ENCODE measurements at regions not wholly inside any gene's neighbourhood (a gene's known extent, or its start where the extent isn't known, plus 50 kb on each side); places are given as distances from the start of the nearest gene placed in this dataset.

- no peaks in the 10 kb centered on the region for H3K4me1 ChIP-seq (ENCODE audit: control insufficient read depth, insufficient read depth, low read length)
- H3K9me3 ChIP-seq (ENCODE audit: control insufficient read depth in 2 of 2, low read length in 2 of 2): no peaks in the 10 kb centered on the region
- H3K27me3 ChIP-seq (ENCODE audit: control insufficient read depth in 1 of 2, insufficient read depth in 2 of 2, low read length in 2 of 2): no peaks in the 10 kb centered on the region
- H3K36me3 ChIP-seq (ENCODE audit: control insufficient read depth in 2 of 2, insufficient read depth in 2 of 2, low read length in 2 of 2): no peaks in the 10 kb centered on the region
- H3K27ac ChIP-seq (ENCODE audit: low read length): no peak overlapping the region
- no peak overlapping the region for H3K4me3 ChIP-seq (ENCODE audit: low read length in 2 of 2)
- H3K9ac ChIP-seq (ENCODE audit: low read length in 2 of 2): no peak overlapping the region
Measured at GRCh38 chr10:107451047-107451446, 286.5 kb upstream of the SORCS1 start.

- no peak overlapping the region for H3K9ac ChIP-seq (ENCODE audit: low read length in 2 of 2)
- no peaks in the 10 kb centered on the region for H3K4me1 ChIP-seq (ENCODE audit: control insufficient read depth, insufficient read depth, low read length)
- no peaks in the 10 kb centered on the region for H3K36me3 ChIP-seq (ENCODE audit: control insufficient read depth in 2 of 2, insufficient read depth in 2 of 2, low read length in 2 of 2)
- no peaks in the 10 kb centered on the region for H3K9me3 ChIP-seq (ENCODE audit: control insufficient read depth in 2 of 2, low read length in 2 of 2)
- no peak overlapping the region for H3K4me3 ChIP-seq (ENCODE audit: low read length in 2 of 2)
- no peak overlapping the region for H3K27ac ChIP-seq (ENCODE audit: low read length)
- H3K27me3 ChIP-seq (ENCODE audit: control insufficient read depth in 1 of 2, insufficient read depth in 2 of 2, low read length in 2 of 2): no peaks in the 10 kb centered on the region
Measured at GRCh38 chr10:107450056-107450455, 285.6 kb upstream of the SORCS1 start.

DNA sequence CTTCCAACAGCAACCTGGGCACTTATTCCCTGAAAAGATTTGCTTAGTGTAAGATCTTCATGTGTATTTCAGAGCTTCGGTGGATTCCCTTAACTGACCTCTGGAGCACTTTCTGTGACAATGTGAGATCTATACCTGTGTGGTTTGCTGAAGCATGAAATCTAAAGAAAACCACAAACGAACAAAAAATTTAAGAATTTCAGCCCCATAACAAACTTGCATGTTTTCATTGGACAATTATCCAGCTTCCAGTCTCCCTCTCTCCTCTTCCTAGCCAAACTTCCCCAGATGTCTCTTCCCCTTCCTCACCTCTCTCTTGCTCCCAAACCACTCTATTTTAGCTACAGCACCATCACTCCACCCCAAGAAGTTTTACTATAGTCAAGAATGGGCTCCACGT is 279.9 kb upstream of the SORCS1 start:
- H3K4me3 ChIP-seq (ENCODE audit: low read length in 2 of 2): no peak overlapping the region
- no peak overlapping the region for H3K9ac ChIP-seq (ENCODE audit: low read length in 2 of 2)
- H3K27me3 ChIP-seq (ENCODE audit: control insufficient read depth in 1 of 2, insufficient read depth in 2 of 2, low read length in 2 of 2): no peaks in the 10 kb centered on the region
- H3K4me1 ChIP-seq (ENCODE audit: control insufficient read depth, insufficient read depth, low read length): no peaks in the 10 kb centered on the region
- H3K36me3 ChIP-seq (ENCODE audit: control insufficient read depth in 2 of 2, insufficient read depth in 2 of 2, low read length in 2 of 2): no peaks in the 10 kb centered on the region
- no peak overlapping the region for H3K27ac ChIP-seq (ENCODE audit: low read length)
- no peaks in the 10 kb centered on the region for H3K9me3 ChIP-seq (ENCODE audit: control insufficient read depth in 2 of 2, low read length in 2 of 2)

DNA sequence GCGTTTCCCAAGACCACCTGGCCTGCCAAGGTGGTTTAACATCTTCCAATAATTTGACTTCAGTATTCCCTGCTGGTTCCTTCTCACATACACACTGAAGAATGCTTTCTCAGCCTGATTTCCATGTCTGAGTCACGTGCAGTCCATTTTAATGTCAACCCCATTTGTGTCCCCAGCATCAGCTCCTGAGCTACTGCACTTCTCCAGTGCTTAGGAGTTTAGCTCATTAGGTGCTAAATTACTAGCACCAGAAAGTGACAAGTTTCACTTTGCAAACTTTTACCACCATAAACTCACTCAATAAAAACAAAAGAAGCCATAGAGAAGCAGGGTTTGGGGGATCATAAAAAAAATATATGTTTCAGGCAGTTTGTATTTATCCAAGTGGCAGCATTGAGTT is 279.3 kb upstream of the SORCS1 start:
- H3K4me3 ChIP-seq (ENCODE audit: low read length in 2 of 2): no peak overlapping the region
- H3K9me3 ChIP-seq (ENCODE audit: control insufficient read depth in 2 of 2, low read length in 2 of 2): no peaks in the 10 kb centered on the region
- H3K27me3 ChIP-seq (ENCODE audit: control insufficient read depth in 1 of 2, insufficient read depth in 2 of 2, low read length in 2 of 2): no peaks in the 10 kb centered on the region
- no peak overlapping the region for H3K9ac ChIP-seq (ENCODE audit: low read length in 2 of 2)
- H3K4me1 ChIP-seq (ENCODE audit: control insufficient read depth, insufficient read depth, low read length): no peaks in the 10 kb centered on the region
- H3K27ac ChIP-seq (ENCODE audit: low read length): no peak overlapping the region
- H3K36me3 ChIP-seq (ENCODE audit: control insufficient read depth in 2 of 2, insufficient read depth in 2 of 2, low read length in 2 of 2): no peaks in the 10 kb centered on the region

DNA sequence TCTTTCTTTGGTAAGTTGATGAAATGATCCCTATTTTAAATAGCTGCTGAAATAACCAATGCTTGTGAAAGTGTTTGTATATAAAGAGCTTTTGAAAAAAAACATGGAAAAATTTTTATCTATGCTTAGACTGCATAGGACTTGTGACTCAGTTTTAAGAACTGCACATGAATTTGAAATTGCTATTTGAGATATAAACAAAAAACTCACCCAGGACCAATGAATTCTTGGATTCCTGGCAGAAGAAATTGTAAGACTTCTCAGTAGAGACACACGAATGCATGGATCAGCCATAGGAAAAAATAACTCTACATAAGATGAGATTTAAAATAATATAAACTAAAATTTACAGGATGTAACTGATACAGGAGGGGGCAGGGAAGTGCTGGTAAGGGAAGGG is 278.8 kb upstream of the SORCS1 start:
- H3K9ac ChIP-seq (ENCODE audit: low read length in 2 of 2): no peak overlapping the region
- no peak overlapping the region for H3K4me3 ChIP-seq (ENCODE audit: low read length in 2 of 2)
- H3K9me3 ChIP-seq (ENCODE audit: control insufficient read depth in 2 of 2, low read length in 2 of 2): no peaks in the 10 kb centered on the region
- H3K27ac ChIP-seq (ENCODE audit: low read length): no peak overlapping the region
- no peaks in the 10 kb centered on the region for H3K36me3 ChIP-seq (ENCODE audit: control insufficient read depth in 2 of 2, insufficient read depth in 2 of 2, low read length in 2 of 2)
- H3K27me3 ChIP-seq (ENCODE audit: control insufficient read depth in 1 of 2, insufficient read depth in 2 of 2, low read length in 2 of 2): no peaks in the 10 kb centered on the region
- no peaks in the 10 kb centered on the region for H3K4me1 ChIP-seq (ENCODE audit: control insufficient read depth, insufficient read depth, low read length)

DNA sequence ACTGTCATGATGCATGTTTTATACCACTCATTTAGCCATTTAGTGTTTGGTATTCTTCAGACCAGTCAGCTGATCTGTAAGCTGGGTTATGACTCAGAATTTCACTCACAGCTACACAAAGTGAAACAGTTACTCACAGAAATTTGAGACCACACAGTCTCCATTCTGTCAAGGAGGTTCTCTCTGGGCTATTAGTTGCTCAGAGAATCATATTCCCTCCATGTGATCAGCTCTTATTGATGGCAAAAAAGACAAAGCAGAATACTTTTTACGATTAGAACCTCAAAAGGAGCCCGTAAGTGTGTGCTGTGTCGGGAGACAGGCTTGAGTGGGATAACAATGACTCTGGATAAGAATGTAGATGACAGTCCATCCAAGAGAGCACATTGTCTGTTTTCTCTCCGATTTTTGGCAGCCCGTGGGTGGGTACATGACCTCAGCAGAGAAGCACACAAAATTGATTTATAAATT is 277.6 kb upstream of the SORCS1 start:
- H3K4me1 ChIP-seq (ENCODE audit: control insufficient read depth, insufficient read depth, low read length): no peaks in the 10 kb centered on the region
- H3K27me3 ChIP-seq (ENCODE audit: control insufficient read depth in 1 of 2, insufficient read depth in 2 of 2, low read length in 2 of 2): no peaks in the 10 kb centered on the region
- no peaks in the 10 kb centered on the region for H3K9me3 ChIP-seq (ENCODE audit: control insufficient read depth in 2 of 2, low read length in 2 of 2)
- H3K27ac ChIP-seq (ENCODE audit: low read length): no peak overlapping the region
- no peak overlapping the region for H3K9ac ChIP-seq (ENCODE audit: low read length in 2 of 2)
- no peak overlapping the region for H3K4me3 ChIP-seq (ENCODE audit: low read length in 2 of 2)
- H3K36me3 ChIP-seq (ENCODE audit: control insufficient read depth in 2 of 2, insufficient read depth in 2 of 2, low read length in 2 of 2): no peaks in the 10 kb centered on the region

GRCh38 chr10:107440741-107441140 is 276.2 kb upstream of the SORCS1 start:
- Histone ChIP-seq H3K9ac (ENCODE audit: low read length in 2 of 2) (no peak overlapping the region), H3K9me3 (ENCODE audit: control insufficient read depth in 2 of 2, low read length in 2 of 2) (no peaks in the 10 kb centered on the region), H3K27ac (ENCODE audit: low read length) (no peak overlapping the region), H3K4me1 (ENCODE audit: control insufficient read depth, insufficient read depth, low read length) (no peaks in the 10 kb centered on the region), H3K27me3 (ENCODE audit: control insufficient read depth in 1 of 2, insufficient read depth in 2 of 2, low read length in 2 of 2) (no peaks in the 10 kb centered on the region), H3K36me3 (ENCODE audit: control insufficient read depth in 2 of 2, insufficient read depth in 2 of 2, low read length in 2 of 2) (no peaks in the 10 kb centered on the region), H3K4me3 (ENCODE audit: low read length in 2 of 2) (no peak overlapping the region)

GRCh38 chr10:107437921-107438320 is 273.4 kb upstream of the SORCS1 start:
- Histone ChIP-seq H3K9me3 (ENCODE audit: control insufficient read depth in 2 of 2, low read length in 2 of 2) (no peaks in the 10 kb centered on the region), H3K9ac (ENCODE audit: low read length in 2 of 2) (no peak overlapping the region), H3K4me3 (ENCODE audit: low read length in 2 of 2) (no peak overlapping the region), H3K27me3 (ENCODE audit: control insufficient read depth in 1 of 2, insufficient read depth in 2 of 2, low read length in 2 of 2) (no peaks in the 10 kb centered on the region), H3K4me1 (ENCODE audit: control insufficient read depth, insufficient read depth, low read length) (no peaks in the 10 kb centered on the region), H3K36me3 (ENCODE audit: control insufficient read depth in 2 of 2, insufficient read depth in 2 of 2, low read length in 2 of 2) (no peaks in the 10 kb centered on the region), H3K27ac (ENCODE audit: low read length) (no peak overlapping the region)

GRCh38 chr10:107436568-107436967 is 272.1 kb upstream of the SORCS1 start:
- H3K9me3 ChIP-seq (ENCODE audit: control insufficient read depth in 2 of 2, low read length in 2 of 2): no peaks in the 10 kb centered on the region

GRCh38 chr10:107434854-107435253 is 270.3 kb upstream of the SORCS1 start:
- no peaks in the 10 kb centered on the region for H3K36me3 ChIP-seq (ENCODE audit: control insufficient read depth in 2 of 2, insufficient read depth in 2 of 2, low read length in 2 of 2)
- H3K4me3 ChIP-seq (ENCODE audit: low read length in 2 of 2): no peak overlapping the region
- H3K9me3 ChIP-seq (ENCODE audit: control insufficient read depth in 2 of 2, low read length in 2 of 2): no peaks in the 10 kb centered on the region
- H3K9ac ChIP-seq (ENCODE audit: low read length in 2 of 2): no peak overlapping the region
- no peak overlapping the region for H3K27ac ChIP-seq (ENCODE audit: low read length)
- no peaks in the 10 kb centered on the region for H3K4me1 ChIP-seq (ENCODE audit: control insufficient read depth, insufficient read depth, low read length)
- no peaks in the 10 kb centered on the region for H3K27me3 ChIP-seq (ENCODE audit: control insufficient read depth in 1 of 2, insufficient read depth in 2 of 2, low read length in 2 of 2)

More at GRCh38 chr10:107436568-107436967, 272.1 kb upstream of the SORCS1 start:
- Histone ChIP-seq H3K4me3 (ENCODE audit: low read length in 2 of 2) (no peak overlapping the region), H3K27me3 (ENCODE audit: control insufficient read depth in 1 of 2, insufficient read depth in 2 of 2, low read length in 2 of 2) (no peaks in the 10 kb centered on the region), H3K4me1 (ENCODE audit: control insufficient read depth, insufficient read depth, low read length) (no peaks in the 10 kb centered on the region), H3K27ac (ENCODE audit: low read length) (no peak overlapping the region), H3K36me3 (ENCODE audit: control insufficient read depth in 2 of 2, insufficient read depth in 2 of 2, low read length in 2 of 2) (no peaks in the 10 kb centered on the region), H3K9ac (ENCODE audit: low read length in 2 of 2) (no peak overlapping the region)

DNA sequence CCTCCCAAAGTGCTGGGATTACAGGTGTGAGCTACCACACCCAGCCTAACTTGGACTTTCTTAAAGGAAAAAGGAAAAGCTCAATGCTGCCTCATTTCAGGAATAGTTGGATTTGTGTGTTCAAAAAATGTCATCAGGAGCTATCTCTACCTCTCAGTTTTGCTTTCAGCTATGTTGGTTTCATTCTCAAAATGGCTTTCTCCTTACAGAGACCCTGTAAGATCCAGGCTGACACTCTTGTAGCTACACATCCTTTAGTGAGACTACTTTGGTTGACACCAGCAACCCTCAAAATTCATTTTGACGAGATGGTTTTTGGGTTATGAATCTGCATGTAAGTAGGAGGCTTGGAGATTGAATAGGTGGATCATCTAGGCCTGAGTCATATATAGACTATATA is 269.7 kb upstream of the SORCS1 start:
- no peak overlapping the region for H3K9ac ChIP-seq (ENCODE audit: low read length in 2 of 2)
- no peaks in the 10 kb centered on the region for H3K27me3 ChIP-seq (ENCODE audit: control insufficient read depth in 1 of 2, insufficient read depth in 2 of 2, low read length in 2 of 2)
- no peak overlapping the region for H3K4me3 ChIP-seq (ENCODE audit: low read length in 2 of 2)
- no peaks in the 10 kb centered on the region for H3K9me3 ChIP-seq (ENCODE audit: control insufficient read depth in 2 of 2, low read length in 2 of 2)
- H3K4me1 ChIP-seq (ENCODE audit: control insufficient read depth, insufficient read depth, low read length): no peaks in the 10 kb centered on the region
- H3K27ac ChIP-seq (ENCODE audit: low read length): no peak overlapping the region
- no peaks in the 10 kb centered on the region for H3K36me3 ChIP-seq (ENCODE audit: control insufficient read depth in 2 of 2, insufficient read depth in 2 of 2, low read length in 2 of 2)

All from stomach smooth muscle (tissue), 2 donors.